A549 (cell line): ENCODE measurements at regions not wholly inside any gene's neighbourhood (a gene's known extent, or its start where the extent isn't known, plus 50 kb on each side); places are given as distances from the start of the nearest gene placed in this dataset.

Source experiments
- CEBPB ChIP-seq, 2 experiments: fragments of >200 bp in 1 of 2; sonication (Bioruptor Twin) in 1 of 2; formaldehyde crosslinking in 1 of 2; IDR thresholded peaks; 2 replicates each; pipeline ENCODE4 v1.6.1; 2012 to 2016
- CTCF ChIP-seq: fragments of >200 bp; sonication (Bioruptor Twin); formaldehyde crosslinking; IDR thresholded peaks from 3 replicates; pipeline ENCODE4 v1.5.1; 2016
- POLR2A ChIP-seq: IDR thresholded peaks from 2 replicates; pipeline ENCODE4 v1.6.1; 2012; ENCODE audit warnings: mild to moderate bottlenecking, low read length
- TP53 ChIP-seq: fragments of 250-450 bp; sonication (Bioruptor Pico); IDR thresholded peaks from 2 replicates; pipeline ENCODE4 v1.5.0; 2021; ENCODE audit warnings: mild to moderate bottlenecking, moderate library complexity
- USF2 ChIP-seq: fragments of 450-650 bp; IDR thresholded peaks from 2 replicates; pipeline ENCODE4 v1.6.1; 2014; ENCODE audit warnings: antibody characterized with exemption
- ZFP36 ChIP-seq: fragments of 450-650 bp; IDR thresholded peaks from 2 replicates; pipeline ENCODE4 v1.6.1; 2014; ENCODE audit warnings: borderline replicate concordance; ENCODE audit not compliant: partially characterized antibody

DNA sequence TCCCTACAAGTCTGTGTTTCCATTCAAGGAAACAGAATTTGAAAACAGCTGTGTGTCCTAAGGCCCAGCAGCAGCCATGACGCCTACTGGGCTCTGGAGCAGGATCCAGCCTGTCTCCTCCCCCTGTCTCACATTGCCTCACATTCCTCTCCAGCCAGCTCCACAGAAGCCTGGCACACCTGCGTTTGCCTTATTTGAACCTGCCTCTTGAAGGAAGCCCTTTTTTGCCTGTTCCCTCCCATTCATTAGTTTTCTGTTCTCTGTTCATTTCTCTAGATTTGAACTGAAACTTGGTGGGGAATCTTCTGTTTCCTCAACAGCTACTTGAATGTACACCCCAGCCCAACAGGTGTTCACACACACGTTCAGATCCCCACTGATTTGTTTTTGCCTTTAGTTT lies 890.5 kb downstream of the TUSC7 start:
- TF ChIP-seq TP53 (CRISPR knock-in tag), result no peak
- TF ChIP-seq USF2, result no peak
- no peak for TF ChIP-seq CEBPB (IDR thresholded peaks at IDR 0.05)
- TF ChIP-seq ZFP36, result no peak
- no peak for TF ChIP-seq POLR2A
- TF ChIP-seq CTCF, result no peak
